Heart left ventricle (tissue), 13 donors: ENCODE measurements at regions not wholly inside any gene's neighbourhood (a gene's known extent, or its start where the extent isn't known, plus 50 kb on each side); places are given as distances from the start of the nearest gene placed in this dataset.

ENCODE experiments used
- CTCF ChIP-seq, 12 donors: fragments of 200-600 bp; sonication (generic) in 4 of 12; IDR thresholded peaks; one replicate each; pipeline versions ENCODE4 v1.5.0 to v1.8.0; 2018 to 2022; ENCODE audit warnings: antibody characterized with exemption in 12 of 12, mild to moderate bottlenecking in 5 of 12
- POLR2A ChIP-seq, 2 donors: fragments of 450-650 bp; IDR thresholded peaks; one replicate each; pipeline ENCODE4 v1.6.1; 2017; ENCODE audit warnings: antibody characterized with exemption in 2 of 2, mild to moderate bottlenecking in 2 of 2, moderate library complexity in 2 of 2
- donor health status: ischemic (EF 13 %, LVEDD 7.1; RV severe dilation, severe dysfunction).
- donor health status: DM: no; HTN: yes; CAD: no.
- donor health status: DM: no; HTN: no; CAD: no.
- donor health status: ischemic (EF 25% LVEDD 6.9; RV normal size, moderate dysfunction).
- donor health status: ischemic (EF 25% LVEDD 5.7; RV mildly dilated, moderate dysfunction).
- donor health status: ischemic (EF 35%, LVEDD 5.7; RV mildly dilated, moderate dysfunction).
- donor health status: nonischemic (EF 11% LVEDD 7.7; RV severe dilation, severe dysfunction).
- donor health status: DM: yes; HTN: yes; CAD: no.
- donor health status: PGD.
- donor health status: ischemic (EF 29% LVEDD 5.4; RV normal size, mild dysfunction).
- donor health status: nonischemic (EF 23%, LVEDD 6.1; RV moderate dilation, normal function).

GRCh38 chr13:82654143-82654542 is 1228.1 kb downstream of the SLITRK1 start:
- TF ChIP-seq POLR2A (IDR thresholded peaks at IDR 0.05) (no peak), CTCF (IDR thresholded peaks at IDR 0.05) (no peak)
